ENCODE measurements at regions not wholly inside any gene's neighbourhood (a gene's known extent, or its start where the extent isn't known, plus 50 kb on each side); places are given as distances from the start of the nearest gene placed in this dataset.

DNA sequence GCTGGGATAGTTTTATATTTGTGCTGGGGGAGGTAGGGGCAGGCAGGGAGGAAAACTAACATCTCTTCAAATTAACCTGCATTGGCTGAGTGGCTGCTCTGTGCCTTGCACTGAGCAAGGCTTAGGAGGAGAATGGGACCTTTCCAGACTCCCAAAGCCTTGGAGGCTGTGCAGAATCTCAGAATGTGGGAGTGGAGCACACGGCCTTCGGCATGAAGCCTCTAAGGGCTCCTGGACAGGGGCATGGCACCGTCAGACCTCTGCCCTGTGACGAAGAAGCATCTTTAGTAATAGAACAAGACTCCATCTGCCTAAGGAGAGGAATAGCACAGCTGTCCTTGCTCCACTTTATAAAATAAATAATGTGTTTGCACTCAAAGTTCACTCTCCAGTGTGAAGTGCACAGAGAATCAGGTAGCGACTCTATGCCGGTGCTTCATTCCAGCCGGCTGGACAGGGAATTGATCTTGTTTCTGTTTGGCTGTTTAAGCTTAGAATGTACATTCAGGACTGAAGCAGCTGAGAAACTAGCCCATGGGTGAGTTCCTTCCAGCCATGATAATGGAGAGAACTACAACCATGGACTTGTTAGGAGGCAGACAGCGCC, 228.5 kb upstream of the ADAMTS9 start:
- no peak overlapping the region for H3K27ac ChIP-seq (ENCODE audit: low read depth, low read length)
- H3K4me3 ChIP-seq (ENCODE audit: low read depth, low read length), result no peak overlapping the region
- no peaks in the 10 kb centered on the region for H3K27me3 ChIP-seq (ENCODE audit: control insufficient read depth, insufficient read depth, low read length)
- TF ChIP-seq, protein P1, sequence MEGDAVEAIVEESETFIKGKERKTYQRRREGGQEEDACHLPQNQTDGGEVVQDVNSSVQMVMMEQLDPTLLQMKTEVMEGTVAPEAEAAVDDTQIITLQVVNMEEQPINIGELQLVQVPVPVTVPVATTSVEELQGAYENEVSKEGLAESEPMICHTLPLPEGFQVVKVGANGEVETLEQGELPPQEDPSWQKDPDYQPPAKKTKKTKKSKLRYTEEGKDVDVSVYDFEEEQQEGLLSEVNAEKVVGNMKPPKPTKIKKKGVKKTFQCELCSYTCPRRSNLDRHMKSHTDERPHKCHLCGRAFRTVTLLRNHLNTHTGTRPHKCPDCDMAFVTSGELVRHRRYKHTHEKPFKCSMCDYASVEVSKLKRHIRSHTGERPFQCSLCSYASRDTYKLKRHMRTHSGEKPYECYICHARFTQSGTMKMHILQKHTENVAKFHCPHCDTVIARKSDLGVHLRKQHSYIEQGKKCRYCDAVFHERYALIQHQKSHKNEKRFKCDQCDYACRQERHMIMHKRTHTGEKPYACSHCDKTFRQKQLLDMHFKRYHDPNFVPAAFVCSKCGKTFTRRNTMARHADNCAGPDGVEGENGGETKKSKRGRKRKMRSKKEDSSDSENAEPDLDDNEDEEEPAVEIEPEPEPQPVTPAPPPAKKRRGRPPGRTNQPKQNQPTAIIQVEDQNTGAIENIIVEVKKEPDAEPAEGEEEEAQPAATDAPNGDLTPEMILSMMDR (IDR thresholded peaks at IDR 0.05; ENCODE audit: low read depth, low read length), result no peak
- ChIA-PET POLR2A (no interaction called here), CTCF (interaction anchor here (0.5 kb wide), 1 partner anchor 1684 kb away, joined by 6 read pairs; no protein-coding TSS in a partner anchor)
- H3K9me3 ChIP-seq (ENCODE audit: control insufficient read depth, insufficient read depth, low read length), result no peaks in the 10 kb centered on the region
- DNase-seq (ENCODE audit: low read depth, low spot score), result no peak

GRCh38 chr3:64915778-64916177, 228.0 kb upstream of the ADAMTS9 start:
- ChIA-PET POLR2A (no interaction called here), CTCF (interaction anchor here (0.5 kb wide), 1 partner anchor 1683 kb away, joined by 6 read pairs; no protein-coding TSS in a partner anchor)
- Histone ChIP-seq H3K27me3 (ENCODE audit: control insufficient read depth, insufficient read depth, low read length) (no peaks in the 10 kb centered on the region), H3K27ac (ENCODE audit: low read depth, low read length) (no peak overlapping the region), H3K4me3 (ENCODE audit: low read depth, low read length) (no peak overlapping the region), H3K9me3 (ENCODE audit: control insufficient read depth, insufficient read depth, low read length) (no peaks in the 10 kb centered on the region)
- DNase-seq (ENCODE audit: low read depth, low spot score), result no peak
- TF ChIP-seq, protein P1 (IDR thresholded peaks at IDR 0.05; ENCODE audit: low read depth, low read length), result no peak

GRCh38 chr3:64913515-64913914, 225.7 kb upstream of the ADAMTS9 start:
- TF ChIP-seq, protein P1 (IDR thresholded peaks at IDR 0.05; ENCODE audit: low read depth, low read length), result no peak
- Histone ChIP-seq H3K4me3 (ENCODE audit: low read depth, low read length) (no peak overlapping the region), H3K27ac (ENCODE audit: low read depth, low read length) (no peak overlapping the region), H3K9me3 (ENCODE audit: control insufficient read depth, insufficient read depth, low read length) (no peaks in the 10 kb centered on the region), H3K27me3 (ENCODE audit: control insufficient read depth, insufficient read depth, low read length) (no peaks in the 10 kb centered on the region)
- CTCF ChIA-PET, result no interaction called here
- DNase-seq (ENCODE audit: low read depth, low spot score), result no peak
- POLR2A ChIA-PET, result no interaction called here

DNA sequence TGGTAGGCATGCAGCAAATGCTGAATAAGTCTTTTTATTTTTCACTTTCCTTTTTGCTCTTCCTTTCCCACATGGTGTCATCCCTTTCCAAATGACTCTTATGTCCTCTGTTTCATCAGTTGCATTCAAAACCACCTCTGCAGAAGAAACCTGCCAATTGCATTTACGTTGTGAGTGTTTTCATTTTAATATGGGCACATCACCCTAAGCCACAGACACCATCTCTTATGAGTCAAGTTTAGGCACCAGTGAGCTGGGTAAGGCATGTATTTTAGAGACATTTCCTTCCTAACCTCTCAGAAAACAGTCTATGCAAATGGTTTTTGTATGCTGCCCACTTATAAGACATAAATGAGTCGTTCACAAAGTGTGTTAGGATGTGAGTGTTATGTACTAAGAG, 223.3 kb upstream of the ADAMTS9 start:
- H3K27ac ChIP-seq (ENCODE audit: low read depth, low read length), result no peak overlapping the region
- H3K4me3 ChIP-seq (ENCODE audit: low read depth, low read length), result no peak overlapping the region
- ChIA-PET POLR2A (no interaction called here), CTCF (no interaction called here)
- TF ChIP-seq, protein P1 (IDR thresholded peaks at IDR 0.05; ENCODE audit: low read depth, low read length), result no peak
- no peaks in the 10 kb centered on the region for H3K27me3 ChIP-seq (ENCODE audit: control insufficient read depth, insufficient read depth, low read length)
- no peak for DNase-seq (ENCODE audit: low read depth, low spot score)
- H3K9me3 ChIP-seq (ENCODE audit: control insufficient read depth, insufficient read depth, low read length), result no peaks in the 10 kb centered on the region

- Histone ChIP-seq H3K9me3 (ENCODE audit: control insufficient read depth, insufficient read depth, low read length) (no peaks in the 10 kb centered on the region), H3K27ac (ENCODE audit: low read depth, low read length) (no peak overlapping the region), H3K27me3 (ENCODE audit: control insufficient read depth, insufficient read depth, low read length) (no peaks in the 10 kb centered on the region), H3K4me3 (ENCODE audit: low read depth, low read length) (no peak overlapping the region)
- ChIA-PET POLR2A (no interaction called here), CTCF (no interaction called here)
- no peak for DNase-seq (ENCODE audit: low read depth, low spot score)
- TF ChIP-seq, protein P1 (IDR thresholded peaks at IDR 0.05; ENCODE audit: low read depth, low read length), result no peak
These were observed 222.1 kb upstream of the ADAMTS9 start for GRCh38 chr3:64909757-64910467.
